ENCODE measurements at regions not wholly inside any gene's neighbourhood (a gene's known extent, or its start where the extent isn't known, plus 50 kb on each side); places are given as distances from the start of the nearest gene placed in this dataset.

- no peak overlapping the region for H2AFZ ChIP-seq (ENCODE audit: low read depth)
- no peaks in the 10 kb centered on the region for H3K9me2 ChIP-seq
- H3K9me3 ChIP-seq: no peaks in the 10 kb centered on the region
- no peak overlapping the region for H3K9ac ChIP-seq
- H3K27ac ChIP-seq (ENCODE audit: low read depth in 2 of 2, low read length in 1 of 2): no peak overlapping the region
- H3K79me2 ChIP-seq (ENCODE audit: insufficient read depth): no peaks in the 10 kb centered on the region
- H3K27me3 ChIP-seq (ENCODE audit: insufficient read depth): no peaks in the 10 kb centered on the region
- peaks cover 3% of the 10 kb centered on the region for H3F3A ChIP-seq (replicated peaks; ENCODE audit: insufficient read depth)
- peaks cover 0 to 4% of the 10 kb centered on the region in 2 experiments for H3K36me3 ChIP-seq (replicated peaks in 1 of 2; ENCODE audit: control insufficient read depth in 1 of 2, insufficient read depth in 2 of 2, low read length in 1 of 2)
- TF ChIP-seq NRF1 (IDR thresholded peaks at IDR 0.05; ENCODE audit: low read depth, low read length): no peak
- ChIA-PET POLR2A (no interaction called here), CTCF (no interaction called here)
- no peak for DNase-seq
- no peak overlapping the region for H3K4me3 ChIP-seq (ENCODE audit: low read depth in 2 of 2, low read length in 1 of 2)
- WGBS (ENCODE audit: low lambda C conversion rate): 72% methylated on average over 3 of the region's 3 CpGs
- no peaks in the 10 kb centered on the region for H4K20me1 ChIP-seq (ENCODE audit: insufficient read depth)
- H3K4me1 ChIP-seq (ENCODE audit: control insufficient read depth in 1 of 2, insufficient read depth in 2 of 2, low read depth in 1 of 2, low read length in 1 of 2): no peaks in the 10 kb centered on the region
- no peak overlapping the region for H3K4me2 ChIP-seq
Measured at GRCh38 chr11:92675810-92676209, 293.6 kb upstream of the MTNR1B start.

- no peak for TF ChIP-seq MEF2A (IDR thresholded peaks at IDR 0.05; ENCODE audit: borderline replicate concordance, low read depth)
- no peak for TF ChIP-seq JUND (IDR thresholded peaks at IDR 0.05)
- POLR2A ChIA-PET: no interaction called here
- H2AFZ ChIP-seq (ENCODE audit: low read depth): no peak overlapping the region
- no peak overlapping the region for H3K4me2 ChIP-seq
- CTCF ChIA-PET: no interaction called here
- no peak overlapping the region for H3K27ac ChIP-seq (ENCODE audit: low read depth in 2 of 2, low read length in 1 of 2)
- no peaks in the 10 kb centered on the region for H3K79me2 ChIP-seq (ENCODE audit: insufficient read depth)
- H3K9ac ChIP-seq: no peak overlapping the region
- no peak for DNase-seq
- peaks cover 0 to 4% of the 10 kb centered on the region in 2 experiments for H3K36me3 ChIP-seq (replicated peaks in 1 of 2; ENCODE audit: control insufficient read depth in 1 of 2, insufficient read depth in 2 of 2, low read length in 1 of 2)
- peaks cover 3% of the 10 kb centered on the region for H3F3A ChIP-seq (replicated peaks; ENCODE audit: insufficient read depth)
- no peaks in the 10 kb centered on the region for H3K9me2 ChIP-seq
- no peaks in the 10 kb centered on the region for H3K27me3 ChIP-seq (ENCODE audit: insufficient read depth)
- no peaks in the 10 kb centered on the region for H3K4me1 ChIP-seq (ENCODE audit: control insufficient read depth in 1 of 2, insufficient read depth in 2 of 2, low read depth in 1 of 2, low read length in 1 of 2)
- H3K9me3 ChIP-seq: no peaks in the 10 kb centered on the region
- no peak overlapping the region for H3K4me3 ChIP-seq (ENCODE audit: low read depth in 2 of 2, low read length in 1 of 2)
- no peaks in the 10 kb centered on the region for H4K20me1 ChIP-seq (ENCODE audit: insufficient read depth)
- WGBS (ENCODE audit: low lambda C conversion rate): 28% methylated on average over 3 of the region's 3 CpGs
Measured at GRCh38 chr11:92678008-92678611, 291.3 kb upstream of the MTNR1B start.

GRCh38 chr11:92681586-92681985 is 287.9 kb upstream of the MTNR1B start:
- Histone ChIP-seq H4K20me1 (ENCODE audit: insufficient read depth) (no peaks in the 10 kb centered on the region), H3K4me1 (ENCODE audit: control insufficient read depth in 1 of 2, insufficient read depth in 2 of 2, low read depth in 1 of 2, low read length in 1 of 2) (peaks cover 0 to 2% of the 10 kb centered on the region in 2 experiments; a peak in 2 of 4 replicates), H3F3A (replicated peaks; ENCODE audit: insufficient read depth) (no peaks in the 10 kb centered on the region), H3K4me3 (ENCODE audit: low read depth in 2 of 2, low read length in 1 of 2) (no peak overlapping the region), H3K9me2 (no peaks in the 10 kb centered on the region), H3K27ac (ENCODE audit: low read depth in 2 of 2, low read length in 1 of 2) (no peak overlapping the region), H3K9me3 (no peaks in the 10 kb centered on the region), H3K79me2 (ENCODE audit: insufficient read depth) (no peaks in the 10 kb centered on the region), H2AFZ (ENCODE audit: low read depth) (no peak overlapping the region), H3K9ac (no peak overlapping the region), H3K27me3 (ENCODE audit: insufficient read depth) (no peaks in the 10 kb centered on the region), H3K4me2 (no peak overlapping the region), H3K36me3 (replicated peaks in 1 of 2; ENCODE audit: control insufficient read depth in 1 of 2, insufficient read depth in 2 of 2, low read length in 1 of 2) (peaks cover 0 to 4% of the 10 kb centered on the region in 2 experiments)
- CTCF ChIA-PET: interaction anchor here (0.8 kb wide), 1 partner anchor 173 kb away, joined by 3 read pairs; no protein-coding TSS in a partner anchor
- TF ChIP-seq MAX (IDR thresholded peaks at IDR 0.05; ENCODE audit: low read depth) (no peak), TAF1 (IDR thresholded peaks at IDR 0.05; ENCODE audit: borderline replicate concordance, low read depth, low read length) (no peak), TCF12 (IDR thresholded peaks at IDR 0.05) (no peak), EZH2phosphoT487 (IDR thresholded peaks at IDR 0.05; ENCODE audit: borderline replicate concordance, low read depth) (no peak), SMC3 (IDR thresholded peaks at IDR 0.05; ENCODE audit: low read depth, low read length) (no peak), JUND (IDR thresholded peaks at IDR 0.05) (no peak), RCOR1 (IDR thresholded peaks at IDR 0.05; ENCODE audit: low read length) (no peak), RFX5 (IDR thresholded peaks at IDR 0.05; ENCODE audit: low read length) (no peak), YY1 (IDR thresholded peaks at IDR 0.05; ENCODE audit: low read depth) (no peak), POLR2AphosphoS5 (IDR thresholded peaks at IDR 0.05; ENCODE audit: low read depth, low read length) (no peak), SIN3A (IDR thresholded peaks at IDR 0.05; ENCODE audit: borderline replicate concordance, low read depth, low read length) (no peak), GABPA (IDR thresholded peaks at IDR 0.05; ENCODE audit: low read depth) (no peak), RAD21 (IDR thresholded peaks at IDR 0.05; ENCODE audit: low read length) (no peak), USF2 (IDR thresholded peaks at IDR 0.05; ENCODE audit: borderline replicate concordance, low read depth, low read length) (no peak)
- DNase-seq: no peak
- POLR2A ChIA-PET: no interaction called here
- WGBS (ENCODE audit: low lambda C conversion rate): 33% methylated on average over 1 of the region's 1 CpG

All from SK-N-SH (cell line).